CD4-positive, alpha-beta T cell (primary cell): ENCODE measurements at regions not wholly inside any gene's neighbourhood (a gene's known extent, or its start where the extent isn't known, plus 50 kb on each side); places are given as distances from the start of the nearest gene placed in this dataset.

Source experiments
- ATAC-seq: fragments of 200-7000 bp; cut with Tn5 transposase; one replicate; pipeline ENCODE4 v1.10.0; 2022; ENCODE audit warnings: mild to moderate bottlenecking; ENCODE audit not compliant: poor library complexity
- CTCF ChIA-PET: fragments of 350-600 bp; sonication (Branson Sonifier 250); formaldehyde crosslinking; loops from one replicate; lab custom pipeline; 2021; ENCODE audit warnings: antibody characterized with exemption, inconsistent platforms; lab: Charles Lee
- POLR2A ChIA-PET: fragments of 350-600 bp; sonication (Branson Sonifier 250); formaldehyde crosslinking; loops from one replicate; lab custom pipeline; 2021; ENCODE audit warnings: antibody characterized with exemption, inconsistent platforms; lab: Charles Lee
- DNase-seq, 14 experiments: peaks; one replicate each; pipeline ENCODE4 v3.0.0-alpha.2; 2013 to 2020; ENCODE audit warnings: mixed read lengths in 2 of 14
- H3K27ac ChIP-seq, 2 donors: one replicate each; pipeline versions ENCODE4 v1.5.1 to v1.7.0; 2013; ENCODE audit warnings: low read length in 2 of 2, low read depth in 1 of 2, mild to moderate bottlenecking in 1 of 2
- H3K27me3 ChIP-seq, 2 experiments: 1 replicate in 1 of 2; 2 replicates in 1 of 2; pipeline versions ENCODE4 v1.6.1 to v1.7.0; 2013; ENCODE audit warnings: low read length in 2 of 2, control low read depth in 1 of 2, mild to moderate bottlenecking in 1 of 2, moderate library complexity in 1 of 2; ENCODE audit not compliant: insufficient read depth in 2 of 2, control insufficient read depth in 1 of 2
- H3K36me3 ChIP-seq: one replicate; pipeline ENCODE4 v1.6.1; 2013; ENCODE audit warnings: low read length, control low read depth; ENCODE audit not compliant: insufficient read depth
- H3K4me1 ChIP-seq: one replicate; pipeline ENCODE4 v1.6.1; 2013; ENCODE audit warnings: low read length, control low read depth; ENCODE audit not compliant: insufficient read depth
- H3K4me3 ChIP-seq: one replicate; pipeline ENCODE4 v1.5.1; 2013; ENCODE audit warnings: mild to moderate bottlenecking, low read length, moderate library complexity
- H3K9me3 ChIP-seq, 2 experiments: 1 replicate in 1 of 2; 2 replicates in 1 of 2; pipeline versions ENCODE4 v1.6.1 to v1.7.0; 2013; ENCODE audit warnings: low read length in 2 of 2, mild to moderate bottlenecking in 2 of 2, control low read depth in 1 of 2, moderate library complexity in 1 of 2; ENCODE audit not compliant: control insufficient read depth in 1 of 2, insufficient read depth in 1 of 2
- H3K27ac Mint-ChIP-seq: one replicate; pipeline ENCODE4 v1.8.0; 2020; ENCODE audit warnings: mixed read lengths
- H3K27me3 Mint-ChIP-seq: one replicate; pipeline ENCODE4 v1.8.0; 2021; ENCODE audit warnings: mixed read lengths
- H3K36me3 Mint-ChIP-seq: one replicate; pipeline ENCODE4 v1.8.0; 2021; ENCODE audit warnings: low read depth, mixed read lengths
- H3K4me1 Mint-ChIP-seq: one replicate; pipeline ENCODE4 v1.8.0; 2021; ENCODE audit warnings: low read depth, mixed read lengths
- H3K4me3 Mint-ChIP-seq: one replicate; pipeline ENCODE4 v1.8.0; 2020; ENCODE audit warnings: mild to moderate bottlenecking, mixed read lengths
- H3K9me3 Mint-ChIP-seq: one replicate; pipeline ENCODE4 v1.8.0; 2020; ENCODE audit warnings: mixed read lengths
- CTCF ChIP-seq: fragments of 200-600 bp; IDR thresholded peaks from one replicate; pipeline ENCODE4 v1.8.0; 2022; ENCODE audit warnings: antibody characterized with exemption, mild to moderate bottlenecking
- intact Hi-C, 2 experiments: fragments of 100-400 bp; cut with DNase I in 1 of 2; cut with micrococcal nuclease in 1 of 2; formaldehyde crosslinking; loops; one replicate each; pipeline versions ENCODE4 v1.15.1 to v1.9.0; 2023 to 2025; cut with DNase I, micrococcal nuclease

GRCh38 chr3:127495821-127496655 is 94.5 kb downstream of the TPRA1 start:
- H3K27me3 ChIP-seq: peaks cover 5 to 7% of the 10 kb centered on the region in 2 experiments
- no peaks in the 10 kb centered on the region for H3K4me1 ChIP-seq
- TF ChIP-seq CTCF: no peak
- no peak overlapping the region for H3K4me3 Mint-ChIP-seq
- peaks cover 5% of the 10 kb centered on the region for H3K9me3 Mint-ChIP-seq
- DNase-seq (no peak), ATAC-seq (no peak)
- ChIA-PET POLR2A (no interaction called here), CTCF (no interaction called here)
- H3K27me3 Mint-ChIP-seq: peaks cover 25% of the 10 kb centered on the region
- H3K4me1 Mint-ChIP-seq: no peaks in the 10 kb centered on the region
- peaks cover 4 to 8% of the 10 kb centered on the region in 2 experiments for H3K9me3 ChIP-seq
- intact Hi-C loops: no loop called here
- no peak overlapping the region for H3K4me3 ChIP-seq
- no peaks in the 10 kb centered on the region for H3K36me3 Mint-ChIP-seq
- no peak overlapping the region for H3K27ac ChIP-seq
- H3K36me3 ChIP-seq: no peaks in the 10 kb centered on the region
- no peak overlapping the region for H3K27ac Mint-ChIP-seq

- DNase-seq (no peak), ATAC-seq (no peak)
- Histone ChIP-seq H3K36me3 (no peaks in the 10 kb centered on the region), H3K9me3 (peaks cover 0 to 8% of the 10 kb centered on the region in 2 experiments), H3K27me3 (peaks cover 5 to 7% of the 10 kb centered on the region in 2 experiments), H3K27ac (no peak overlapping the region), H3K4me3 (no peak overlapping the region), H3K4me1 (no peaks in the 10 kb centered on the region)
- H3K27me3 Mint-ChIP-seq: peaks cover 24% of the 10 kb centered on the region
- H3K36me3 Mint-ChIP-seq: no peaks in the 10 kb centered on the region
- intact Hi-C loops: no loop called here
- H3K4me1 Mint-ChIP-seq: no peaks in the 10 kb centered on the region
- H3K27ac Mint-ChIP-seq: no peak overlapping the region
- no peak overlapping the region for H3K4me3 Mint-ChIP-seq
- CTCF ChIA-PET: no interaction called here
- POLR2A ChIA-PET: no interaction called here
- TF ChIP-seq CTCF: no peak
- H3K9me3 Mint-ChIP-seq: no peaks in the 10 kb centered on the region
These were observed 96.4 kb downstream of the TPRA1 start for GRCh38 chr3:127493924-127494646.

- no peak for DNase-seq
- no peak for TF ChIP-seq CTCF
- H3K27me3 ChIP-seq: peaks cover 0 to 2% of the 10 kb centered on the region in 2 experiments
These were observed 98.1 kb downstream of the TPRA1 start for GRCh38 chr3:127492426-127492825.

More at GRCh38 chr3:127492426-127492825, 98.1 kb downstream of the TPRA1 start:
- CTCF ChIA-PET: no interaction called here
- Histone ChIP-seq H3K9me3 (peaks cover 0 to 8% of the 10 kb centered on the region in 2 experiments), H3K27ac (no peak overlapping the region), H3K36me3 (no peaks in the 10 kb centered on the region), H3K4me1 (no peaks in the 10 kb centered on the region), H3K4me3 (no peak overlapping the region)
- intact Hi-C loops: no loop called here
- no peaks in the 10 kb centered on the region for H3K9me3 Mint-ChIP-seq
- H3K4me3 Mint-ChIP-seq: no peak overlapping the region
- no peaks in the 10 kb centered on the region for H3K4me1 Mint-ChIP-seq
- no peak overlapping the region for H3K27ac Mint-ChIP-seq
- ATAC-seq: no peak
- H3K36me3 Mint-ChIP-seq: no peaks in the 10 kb centered on the region
- H3K27me3 Mint-ChIP-seq: peaks cover 23% of the 10 kb centered on the region
- POLR2A ChIA-PET: no interaction called here
